Panc1 (cell line): ENCODE measurements at regions not wholly inside any gene's neighbourhood (a gene's known extent, or its start where the extent isn't known, plus 50 kb on each side); places are given as distances from the start of the nearest gene placed in this dataset.

Experiments used
- ATAC-seq: fragments of 200-7000 bp; cut with Tn5 transposase; 2 replicates; pipeline ENCODE4 v1.9.1; 2020; ENCODE audit warnings: mild to moderate bottlenecking, moderate library complexity
- BruUV-seq: library from RNA; stranded (reverse); fragments of 400-500 nt; replicated peaks from 2 replicates; lab custom pipeline; 2021; lab: Mats Ljungman, UMichigan
- CTCF ChIA-PET: fragments of 300-600 bp; sonication (Branson Sonifier 250); formaldehyde crosslinking; loops from one replicate; lab custom pipeline; 2022; ENCODE audit warnings: antibody characterized with exemption; lab: Charles Lee
- POLR2A ChIA-PET: fragments of 300-600 bp; sonication (Branson Sonifier 250); formaldehyde crosslinking; loops from one replicate; lab custom pipeline; 2022; ENCODE audit warnings: antibody characterized with exemption; lab: Charles Lee
- DNase-seq: peaks from one replicate; pipeline ENCODE4 v3.0.0-alpha.2; 2010; ENCODE audit warnings: low read depth, low spot score
- H3K27ac ChIP-seq: 2 replicates; pipeline ENCODE4 v1.5.1; 2011; ENCODE audit warnings: mild to moderate bottlenecking, low read length, inconsistent platforms
- H3K27me3 ChIP-seq: fragments of 200-500 bp; sonication (Bioruptor generic); 2 replicates; pipeline ENCODE4 v1.6.0; 2014; ENCODE audit warnings: low read length, inconsistent platforms; ENCODE audit not compliant: control insufficient read depth, insufficient read depth
- H3K36me3 ChIP-seq: fragments of 200-500 bp; sonication (Bioruptor generic); 2 replicates; pipeline ENCODE4 v1.5.1; 2014; ENCODE audit warnings: inconsistent platforms, mild to moderate bottlenecking, low read length, moderate library complexity; ENCODE audit not compliant: control insufficient read depth, insufficient read depth
- H3K4me1 ChIP-seq: 2 replicates; pipeline ENCODE4 v1.5.1; 2011; ENCODE audit warnings: inconsistent platforms, mild to moderate bottlenecking, low read length, moderate library complexity; ENCODE audit not compliant: control insufficient read depth, insufficient read depth
- H3K4me3 ChIP-seq, 2 experiments: 2 replicates each; pipeline ENCODE4 v1.5.1; 2011 to 2012; ENCODE audit warnings: low read depth in 2 of 2, low read length in 2 of 2, mild to moderate bottlenecking in 2 of 2, inconsistent platforms in 1 of 2, moderate library complexity in 1 of 2
- H3K9me3 ChIP-seq: fragments of 200-500 bp; sonication (Bioruptor generic); 2 replicates; pipeline ENCODE4 v1.5.1; 2014; ENCODE audit warnings: low read depth, mild to moderate bottlenecking, inconsistent platforms, low read length, moderate library complexity; ENCODE audit not compliant: control insufficient read depth, insufficient read depth
- CTCF ChIP-seq: fragments of 450-650 bp; IDR thresholded peaks from 2 replicates; pipeline ENCODE4 v1.5.1; 2017; ENCODE audit warnings: mild to moderate bottlenecking
- POLR2AphosphoS5 ChIP-seq: IDR thresholded peaks from 2 replicates; pipeline ENCODE4 v1.6.1; 2012; ENCODE audit warnings: mild to moderate bottlenecking, low read depth, low read length, moderate library complexity
- REST ChIP-seq, 2 experiments: IDR thresholded peaks; 2 replicates each; pipeline ENCODE4 v1.6.1; 2011 to 2012; ENCODE audit warnings: low read depth in 2 of 2, control low read depth in 1 of 2, low read length in 1 of 2, mild to moderate bottlenecking in 1 of 2, moderate library complexity in 1 of 2; ENCODE audit not compliant: insufficient read depth in 1 of 2
- SIN3A ChIP-seq: IDR thresholded peaks from 2 replicates; pipeline ENCODE4 v1.6.1; 2012; ENCODE audit warnings: low read depth, mild to moderate bottlenecking, low read length, moderate library complexity, borderline replicate concordance; ENCODE audit not compliant: insufficient read depth
- TCF7L2 ChIP-seq: IDR thresholded peaks from 2 replicates; pipeline ENCODE4 v1.6.1; 2011; ENCODE audit warnings: mild to moderate bottlenecking, low read depth, low read length, inconsistent platforms
- in situ Hi-C: cut with HindIII; loops from 2 replicates; pipeline ENCODE4 v1.10.0; 2016; ENCODE audit warnings: low sequenced_read_pairs, low pct_unique_long_range_greater_than_20kb
- intact Hi-C: fragments of 100-400 bp; cut with micrococcal nuclease; formaldehyde crosslinking; loops from one replicate; pipeline ENCODE4 v1.10.0; 2022; ENCODE audit not compliant: unreplicated experiment

- ATAC-seq (no peak), DNase-seq (no peak)
- no peak for TF ChIP-seq CTCF
- TF ChIP-seq REST (IDR thresholded peaks at IDR 0.05; ENCODE audit: insufficient read depth in 1 of 2, low read depth in 2 of 2, low read length in 1 of 2): no peak
- no peak for TF ChIP-seq TCF7L2
- no peak for TF ChIP-seq SIN3A
- no peak for TF ChIP-seq POLR2AphosphoS5
- ChIA-PET CTCF (no interaction called here), POLR2A (no interaction called here)
- Histone ChIP-seq H3K27me3 (no peaks in the 10 kb centered on the region), H3K36me3 (no peaks in the 10 kb centered on the region), H3K27ac (peak overlapping the region; percentile 71; the same call in 1 of the 2 replicates), H3K4me3 (no peak overlapping the region), H3K9me3 (0 out of 2 replicates have a peak, but pooled peaks cover 3% of the 10 kb centered on the region), H3K4me1 (no peaks in the 10 kb centered on the region; the same call in 1 of the 2 replicates)
- intact Hi-C loops: no loop called here
- in situ Hi-C loops: no loop called here
- BruUV-seq: no TSS peak
Observed at GRCh38 chr6:139872665-139873064, 498.2 kb upstream of the CITED2 start.

GRCh38 chr6:139871803-139872510 is 497.5 kb upstream of the CITED2 start:
- ChIA-PET CTCF (no interaction called here), POLR2A (no interaction called here)
- TF ChIP-seq REST (IDR thresholded peaks at IDR 0.05; ENCODE audit: insufficient read depth in 1 of 2, low read depth in 2 of 2, low read length in 1 of 2) (no peak), TCF7L2 (no peak), CTCF (no peak), SIN3A (no peak), POLR2AphosphoS5 (no peak)
- Histone ChIP-seq H3K4me3 (no peak overlapping the region), H3K27me3 (no peaks in the 10 kb centered on the region), H3K27ac (no peak overlapping the region; the same call in 1 of the 2 replicates), H3K36me3 (no peaks in the 10 kb centered on the region), H3K4me1 (no peaks in the 10 kb centered on the region; the same call in 1 of the 2 replicates), H3K9me3 (no peaks in the 10 kb centered on the region)
- in situ Hi-C loops: no loop called here
- BruUV-seq: no TSS peak
- intact Hi-C loops: no loop called here
- DNase-seq: no peak
- no peak for ATAC-seq
